Hepatocyte (in vitro differentiated cells): ENCODE measurements at regions not wholly inside any gene's neighbourhood (a gene's known extent, or its start where the extent isn't known, plus 50 kb on each side); places are given as distances from the start of the nearest gene placed in this dataset.

Experiments
- DNase-seq: peaks from one replicate; pipeline ENCODE4 v3.0.0-alpha.2; 2016; ENCODE audit warnings: low spot score
- H2AFZ ChIP-seq: fragments of 200-600 bp; sonication (generic); 2 replicates; pipeline ENCODE4 v1.6.0; 2016; ENCODE audit warnings: antibody characterized with exemption, mild to moderate bottlenecking
- H3K27ac ChIP-seq: fragments of 200-600 bp; sonication (generic); 2 replicates; pipeline ENCODE4 v1.5.1; 2016; ENCODE audit warnings: mild to moderate bottlenecking
- H3K27me3 ChIP-seq: fragments of 200-600 bp; sonication (generic); 2 replicates; pipeline ENCODE4 v1.6.1; 2016
- H3K36me3 ChIP-seq: fragments of 200-600 bp; sonication (generic); replicated peaks from 2 replicates; pipeline ENCODE4 v1.5.1; 2016; ENCODE audit warnings: low read depth; ENCODE audit not compliant: insufficient read depth
- H3K4me1 ChIP-seq: fragments of 200-600 bp; sonication (generic); 2 replicates; pipeline ENCODE4 v1.5.1; 2016; ENCODE audit warnings: mild to moderate bottlenecking, moderate library complexity; ENCODE audit not compliant: insufficient read depth
- H3K4me2 ChIP-seq: fragments of 200-600 bp; sonication (generic); 2 replicates; pipeline ENCODE4 v1.6.0; 2016
- H3K4me3 ChIP-seq: fragments of 200-600 bp; sonication (generic); 2 replicates; pipeline ENCODE4 v1.5.1; 2016; ENCODE audit warnings: mild to moderate bottlenecking
- H3K79me2 ChIP-seq: fragments of 200-600 bp; sonication (generic); 2 replicates; pipeline ENCODE4 v1.6.0; 2017; ENCODE audit warnings: mild to moderate bottlenecking
- H3K9me2 ChIP-seq: fragments of 200-600 bp; sonication (generic); replicated peaks from 2 replicates; pipeline ENCODE4 v1.6.0; 2017; ENCODE audit warnings: mild to moderate bottlenecking; ENCODE audit not compliant: insufficient read depth
- H3K9me3 ChIP-seq: fragments of 200-600 bp; sonication (generic); 2 replicates; pipeline ENCODE4 v1.5.1; 2016; ENCODE audit warnings: low read depth, mild to moderate bottlenecking
- H4K20me1 ChIP-seq: fragments of 200-600 bp; sonication (generic); 2 replicates; pipeline ENCODE4 v1.6.0; 2016; ENCODE audit warnings: mild to moderate bottlenecking; ENCODE audit not compliant: insufficient read depth, poor library complexity, severe bottlenecking
- CTCF ChIP-seq: fragments of 200-600 bp; sonication (generic); IDR thresholded peaks from 2 replicates; pipeline ENCODE4 v1.5.1; 2016; ENCODE audit warnings: antibody characterized with exemption, mild to moderate bottlenecking; ENCODE audit not compliant: poor library complexity
- EZH2 ChIP-seq: fragments of 200-600 bp; sonication (generic); IDR thresholded peaks from 2 replicates; pipeline ENCODE4 v1.6.1; 2016; ENCODE audit warnings: antibody characterized with exemption, mild to moderate bottlenecking, borderline replicate concordance
- EZH2phosphoT487 ChIP-seq: fragments of 200-600 bp; sonication (generic); IDR thresholded peaks from one replicate; pipeline ENCODE4 v1.6.1; 2018; ENCODE audit warnings: antibody characterized with exemption, mild to moderate bottlenecking, low read depth, moderate library complexity; ENCODE audit not compliant: unreplicated experiment, severe bottlenecking
- WGBS: methylation state at CpG from one replicate; pipeline ENCODE4 v1.1.6; 2016; ENCODE audit warnings: low lambda C conversion rate; ENCODE audit errors: missing lambda C conversion rate; 5-methylcytosine and 5-hydroxymethylcytosine counted together

GRCh38 chr16:82240111-82240510 is 70.1 kb upstream of the MPHOSPH6 start:
- Histone ChIP-seq H3K27me3 (no peaks in the 10 kb centered on the region), H4K20me1 (no peaks in the 10 kb centered on the region), H3K4me1 (no peaks in the 10 kb centered on the region), H3K9me2 (no peaks in the 10 kb centered on the region), H3K36me3 (no peaks in the 10 kb centered on the region), H3K4me2 (no peak overlapping the region), H3K79me2 (no peaks in the 10 kb centered on the region), H3K9me3 (no peaks in the 10 kb centered on the region), H2AFZ (no peak overlapping the region), H3K27ac (no peak overlapping the region), H3K4me3 (no peak overlapping the region)
- no peak for TF ChIP-seq CTCF
- no peak for TF ChIP-seq EZH2phosphoT487
- TF ChIP-seq EZH2, result no peak
- DNase-seq, result no peak
- 66% methylated on average over 2 of the region's 2 CpGs for WGBS

- no peak overlapping the region for H2AFZ ChIP-seq
- 90% methylated on average over 5 of the region's 5 CpGs for WGBS
- no peaks in the 10 kb centered on the region for H3K9me2 ChIP-seq
- no peaks in the 10 kb centered on the region for H3K4me1 ChIP-seq
- TF ChIP-seq EZH2phosphoT487 (no peak), EZH2 (no peak), CTCF (no peak)
- no peak overlapping the region for H3K4me3 ChIP-seq
- H3K4me2 ChIP-seq, result no peak overlapping the region
- no peaks in the 10 kb centered on the region for H3K36me3 ChIP-seq
- H4K20me1 ChIP-seq, result no peaks in the 10 kb centered on the region
- DNase-seq, result no peak
- no peak overlapping the region for H3K27ac ChIP-seq
- H3K9me3 ChIP-seq, result no peaks in the 10 kb centered on the region
- H3K79me2 ChIP-seq, result no peaks in the 10 kb centered on the region
- no peaks in the 10 kb centered on the region for H3K27me3 ChIP-seq
Measured at GRCh38 chr16:82236875-82237274, 66.9 kb upstream of the MPHOSPH6 start.

- H2AFZ ChIP-seq, result no peak overlapping the region
- no peaks in the 10 kb centered on the region for H3K36me3 ChIP-seq
- H3K79me2 ChIP-seq, result no peaks in the 10 kb centered on the region
- TF ChIP-seq EZH2 (no peak), EZH2phosphoT487 (no peak), CTCF (no peak)
- WGBS, result 73% methylated on average over 1 of the region's 1 CpG
- no peak overlapping the region for H3K27ac ChIP-seq
- no peak for DNase-seq
- H3K4me1 ChIP-seq, result no peaks in the 10 kb centered on the region
- no peak overlapping the region for H3K4me2 ChIP-seq
- no peaks in the 10 kb centered on the region for H3K9me2 ChIP-seq
- no peaks in the 10 kb centered on the region for H4K20me1 ChIP-seq
- H3K27me3 ChIP-seq, result no peaks in the 10 kb centered on the region
- no peaks in the 10 kb centered on the region for H3K9me3 ChIP-seq
- no peak overlapping the region for H3K4me3 ChIP-seq
Measured at GRCh38 chr16:82236415-82236814, 66.4 kb upstream of the MPHOSPH6 start.

- Histone ChIP-seq H4K20me1 (no peaks in the 10 kb centered on the region), H3K4me1 (no peaks in the 10 kb centered on the region), H3K4me2 (no peak overlapping the region), H2AFZ (no peak overlapping the region), H3K9me2 (no peaks in the 10 kb centered on the region), H3K27me3 (no peaks in the 10 kb centered on the region), H3K36me3 (no peaks in the 10 kb centered on the region), H3K79me2 (no peaks in the 10 kb centered on the region), H3K27ac (no peak overlapping the region), H3K4me3 (no peak overlapping the region), H3K9me3 (no peaks in the 10 kb centered on the region)
- TF ChIP-seq EZH2phosphoT487 (no peak), EZH2 (no peak), CTCF (no peak)
- 92% methylated on average over 2 of the region's 2 CpGs for WGBS
- no peak for DNase-seq
Measured at GRCh38 chr16:82232806-82233205, 62.8 kb upstream of the MPHOSPH6 start.
